ENCODE measurements at regions not wholly inside any gene's neighbourhood (a gene's known extent, or its start where the extent isn't known, plus 50 kb on each side); places are given as distances from the start of the nearest gene placed in this dataset.
"Not testable (repeated sequence)": the region's sequence is repeated elsewhere in the genome, so short reads cannot be mapped to it uniquely, and the experiment has no call there.

DNA sequence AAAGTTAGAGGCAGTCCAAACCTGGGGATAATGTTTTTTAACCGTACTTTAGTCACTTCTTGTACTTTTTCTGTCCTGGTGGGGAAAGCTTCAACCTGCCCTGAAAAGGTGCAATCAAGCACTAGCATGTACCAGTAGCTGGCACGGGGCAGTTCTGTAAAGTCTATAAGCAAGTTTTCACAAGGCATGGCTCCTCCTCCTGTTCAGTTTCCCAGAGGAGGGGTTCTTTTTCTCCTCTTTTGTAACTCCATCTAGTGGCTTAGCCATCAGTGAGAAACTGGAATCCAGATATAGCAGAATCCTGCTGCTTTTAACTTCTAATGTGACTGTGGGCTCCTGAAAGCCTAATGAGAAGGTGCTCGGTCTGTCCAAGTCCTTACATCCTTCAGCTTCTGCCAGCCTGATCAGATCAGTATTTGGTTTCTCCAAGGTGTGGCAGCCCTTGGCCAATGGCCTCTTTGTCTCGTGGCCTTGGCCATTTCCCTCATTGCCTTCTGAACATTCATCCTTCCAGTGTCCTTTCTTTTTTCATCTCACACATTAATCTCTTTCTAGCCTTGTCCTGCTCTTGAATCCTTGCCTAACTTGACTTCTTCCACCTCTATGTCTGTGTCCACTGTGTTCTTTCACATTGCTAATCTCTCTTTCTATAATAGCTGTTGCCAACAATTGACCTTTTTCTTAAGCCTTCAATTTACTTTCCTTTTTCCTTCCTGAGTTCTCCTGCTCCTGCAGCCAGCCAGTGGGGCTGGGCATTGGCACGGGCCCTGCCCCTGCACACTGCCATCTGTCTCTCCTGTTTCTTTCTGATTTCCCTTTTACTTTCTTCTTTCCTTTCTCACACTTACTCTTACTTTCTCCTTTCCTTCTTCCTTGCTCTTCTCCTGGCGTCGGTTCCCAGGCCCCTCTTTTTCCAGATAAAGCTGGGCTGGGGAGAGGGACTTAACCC, 222.0 kb upstream of the SYNCRIP start:
- no peak for DNase-seq (ENCODE audit: low read depth in 2 of 2)

DNA sequence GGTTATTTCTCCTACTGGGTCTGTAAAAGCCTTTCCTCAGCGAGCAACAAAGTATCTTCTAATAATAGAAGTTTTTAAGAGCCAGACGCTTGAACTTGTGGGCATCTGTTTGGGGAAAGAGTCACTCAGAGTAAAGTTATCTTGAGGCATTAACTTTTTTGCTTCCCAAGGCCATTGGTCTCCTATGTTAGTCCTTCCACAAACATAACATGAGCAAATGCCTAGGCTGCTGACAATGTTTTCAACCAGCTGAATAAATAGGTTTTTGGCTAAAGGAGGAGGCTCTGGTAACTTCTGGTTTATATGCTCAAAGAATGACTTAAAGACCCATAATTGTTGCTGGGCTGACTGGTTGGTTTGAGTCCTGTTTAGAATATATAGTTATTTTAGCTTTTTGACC, 213.5 kb upstream of the SYNCRIP start:
- no peak for DNase-seq (ENCODE audit: low read depth in 2 of 2)

GRCh38 chr6:85838351-85839119, 195.8 kb upstream of the SYNCRIP start:
- not testable (repeated sequence) for DNase-seq (ENCODE audit: low read depth in 2 of 2)

DNA sequence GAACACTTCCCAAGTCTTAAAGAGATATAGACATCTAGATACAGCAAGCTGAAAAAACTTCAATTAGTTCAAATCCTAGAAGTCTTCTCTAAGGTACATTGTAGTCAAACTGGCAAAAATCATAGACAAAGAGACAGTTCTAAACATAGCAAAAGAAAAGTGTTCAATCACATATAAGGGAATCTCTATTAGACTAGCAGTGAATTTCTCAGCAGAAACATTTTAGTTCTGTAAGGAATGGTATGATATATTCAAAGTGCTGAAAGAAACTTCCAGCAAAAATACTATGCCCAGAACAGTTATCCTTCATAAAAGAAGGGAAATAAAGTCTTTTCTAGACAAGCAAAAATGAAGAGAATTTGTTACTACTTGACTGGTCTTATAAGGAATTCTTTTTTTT, 186.3 kb upstream of the SYNCRIP start:
- DNase-seq (ENCODE audit: low read depth in 2 of 2): no peak

DNA sequence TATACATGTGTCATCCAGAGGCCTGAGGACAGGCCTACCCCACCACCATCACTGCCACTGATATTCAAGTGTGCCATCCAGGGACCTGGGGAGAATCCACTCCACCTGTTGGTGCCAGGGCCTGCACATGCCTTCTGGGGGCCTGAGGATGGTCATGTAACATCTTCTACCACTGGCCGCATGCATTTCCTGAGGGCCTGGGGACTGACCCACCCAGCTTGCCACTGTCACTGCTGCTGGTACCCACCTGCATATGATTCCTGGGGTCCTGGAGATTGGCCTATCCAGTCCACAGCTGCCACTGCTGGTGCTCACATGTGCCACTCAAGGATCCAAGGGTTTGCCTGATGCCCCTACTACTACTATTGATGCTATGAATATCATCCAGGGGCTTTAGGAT, 184.3 kb upstream of the SYNCRIP start:
- no peak for DNase-seq (ENCODE audit: low read depth in 2 of 2)

- no peak for DNase-seq (ENCODE audit: low read depth in 2 of 2)
Measured at GRCh38 chr6:85824329-85824728, 181.6 kb upstream of the SYNCRIP start.

- DNase-seq (ENCODE audit: low read depth in 2 of 2): no peak
Measured at GRCh38 chr6:85810558-85810957, 167.9 kb upstream of the SYNCRIP start.

DNA sequence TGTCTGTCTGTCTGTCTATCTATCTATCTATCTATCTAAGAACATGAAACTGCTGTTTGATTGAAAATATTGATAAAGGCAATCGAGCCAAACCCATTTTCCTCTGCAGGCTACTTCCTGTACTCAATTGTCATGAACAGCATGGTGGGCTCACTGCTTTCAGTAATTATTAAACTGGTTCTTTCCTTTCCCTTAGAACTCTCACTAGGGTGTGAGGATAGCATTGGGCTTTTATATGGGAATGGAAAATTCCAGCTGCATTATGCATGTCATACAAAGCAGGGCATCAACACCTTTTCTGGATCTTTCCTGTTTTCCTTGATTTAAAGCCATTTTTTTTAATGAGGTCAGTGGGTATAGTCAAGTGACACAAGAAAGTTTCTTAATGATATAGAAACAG, 161.0 kb upstream of the SYNCRIP start:
- DNase-seq (ENCODE audit: low read depth in 2 of 2): no peak

DNA sequence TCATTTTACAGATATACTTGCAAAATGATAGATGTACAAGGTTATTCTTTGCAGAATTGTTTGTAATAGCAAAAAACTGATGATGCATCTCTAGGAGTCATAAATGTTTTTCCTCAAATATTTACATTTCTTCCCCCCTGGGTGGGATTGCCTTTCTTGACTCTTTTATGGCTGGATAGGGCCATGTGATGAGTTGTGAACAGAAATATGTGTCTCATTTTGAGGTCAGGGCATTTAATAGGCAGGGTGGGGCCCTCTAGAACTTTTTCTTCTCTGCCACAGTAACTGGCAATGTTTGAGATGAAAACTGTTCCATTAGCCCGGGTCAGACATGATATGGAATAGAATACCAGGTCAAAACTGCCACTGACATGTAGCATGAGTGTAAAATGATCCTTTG, 159.5 kb upstream of the SYNCRIP start:
- DNase-seq (ENCODE audit: low read depth in 2 of 2): no peak

DNA sequence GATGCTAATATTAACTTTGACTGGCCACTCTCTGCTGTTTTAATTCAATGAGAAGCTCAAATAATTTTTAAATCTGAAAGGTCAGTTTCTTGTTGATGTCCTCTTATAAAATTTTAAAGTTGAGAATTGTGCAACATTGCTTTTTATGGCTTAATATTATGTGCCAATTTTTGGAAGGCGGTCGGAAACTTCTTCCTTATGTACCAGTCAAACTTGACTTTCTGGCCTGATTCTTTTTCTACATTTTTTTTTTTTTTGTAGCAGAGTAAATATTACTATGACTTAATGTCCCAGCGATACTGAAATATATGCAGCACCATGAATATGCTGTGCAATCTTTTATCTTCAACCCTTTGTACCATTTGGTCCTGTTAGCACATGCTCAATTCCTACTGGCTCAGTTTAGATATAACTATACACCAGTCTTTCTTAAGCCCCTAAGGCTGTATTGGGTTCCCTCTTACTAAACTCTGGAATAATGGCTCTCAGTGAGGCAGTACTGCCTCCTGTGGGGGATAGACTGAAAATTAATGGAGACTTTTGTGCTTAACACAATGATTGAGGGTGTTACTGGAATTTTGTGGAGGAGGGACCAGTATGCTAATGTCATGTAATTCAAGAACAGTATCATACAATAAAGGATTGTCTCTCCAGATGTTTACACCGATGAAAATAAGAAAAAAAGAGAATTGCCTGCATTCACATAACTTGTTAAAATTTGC, 156.4 kb upstream of the SYNCRIP start:
- no peak for DNase-seq (ENCODE audit: low read depth in 2 of 2)

DNA sequence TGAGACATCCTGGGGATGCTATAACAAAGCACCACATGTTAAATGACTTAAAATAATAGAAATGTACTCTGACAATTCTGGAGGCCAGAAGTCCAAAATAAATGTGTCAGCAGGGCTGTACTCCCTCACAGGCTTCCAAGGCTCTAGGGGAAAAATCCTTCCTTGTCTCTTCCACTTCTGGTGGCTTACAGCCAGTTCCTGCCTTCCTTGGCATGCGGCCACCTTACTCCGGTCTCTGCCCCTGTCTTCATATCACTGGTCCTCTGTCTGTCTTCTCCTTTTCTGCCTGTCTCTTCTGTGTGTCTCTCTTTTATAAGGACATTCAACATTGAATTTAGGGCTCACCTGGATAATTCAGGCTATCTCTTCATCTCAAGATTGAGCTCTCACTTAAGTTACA, 155.3 kb upstream of the SYNCRIP start:
- no peak for DNase-seq (ENCODE audit: low read depth in 2 of 2)

DNA sequence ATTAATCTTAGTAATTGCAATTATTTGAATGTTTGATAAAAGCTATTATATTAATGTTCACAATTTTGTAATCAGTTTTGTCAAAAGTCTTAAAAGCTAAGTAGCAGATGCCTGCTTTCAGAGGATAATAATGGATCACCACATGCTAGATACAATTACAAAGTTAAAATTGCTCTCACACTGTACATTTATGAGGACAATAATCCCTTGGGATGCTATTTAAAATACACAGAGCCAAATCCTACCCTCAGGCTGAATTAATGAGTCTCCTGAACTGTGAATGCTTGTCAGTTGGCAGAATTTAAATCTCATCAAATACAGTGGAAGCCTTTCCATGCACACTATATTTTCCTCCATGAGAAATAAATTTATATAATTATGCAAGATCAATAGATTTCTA, 153.3 kb upstream of the SYNCRIP start:
- DNase-seq (ENCODE audit: low read depth in 2 of 2): no peak

- DNase-seq (ENCODE audit: low read depth in 2 of 2): no peak
Measured at GRCh38 chr6:85792254-85792653, 149.6 kb upstream of the SYNCRIP start.

- no peak for DNase-seq (ENCODE audit: low read depth in 2 of 2)
Measured at GRCh38 chr6:85775883-85776282, 133.2 kb upstream of the SYNCRIP start.

- DNase-seq (ENCODE audit: low read depth in 2 of 2): no peak
Measured at GRCh38 chr6:85772641-85773040, 130.0 kb upstream of the SYNCRIP start.

DNA sequence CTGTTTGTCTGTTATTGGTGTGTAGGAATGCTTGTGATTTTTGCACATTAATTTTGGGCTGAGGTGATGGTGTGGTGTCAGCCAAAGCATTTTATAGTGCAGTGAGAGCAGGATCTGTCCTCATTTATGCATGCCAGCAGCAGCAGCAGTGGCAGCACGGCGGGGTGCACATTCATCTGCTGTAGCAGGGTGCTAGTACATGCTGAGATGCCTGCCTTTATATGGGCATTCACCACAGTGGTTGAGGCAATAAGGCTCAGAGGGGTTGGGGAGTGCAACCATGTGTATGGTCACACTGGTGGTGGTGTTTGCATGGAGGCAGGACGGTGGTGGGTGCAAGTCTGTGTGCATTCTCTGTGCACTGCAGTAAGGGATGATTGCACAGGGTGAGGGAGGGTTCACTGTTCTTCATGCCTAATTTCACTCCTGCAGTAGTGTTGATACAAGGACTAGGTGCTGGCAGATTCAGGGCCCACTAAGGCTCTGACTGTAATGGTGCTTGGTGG, 129.3 kb upstream of the SYNCRIP start:
- DNase-seq (ENCODE audit: low read depth in 2 of 2): no peak

DNA sequence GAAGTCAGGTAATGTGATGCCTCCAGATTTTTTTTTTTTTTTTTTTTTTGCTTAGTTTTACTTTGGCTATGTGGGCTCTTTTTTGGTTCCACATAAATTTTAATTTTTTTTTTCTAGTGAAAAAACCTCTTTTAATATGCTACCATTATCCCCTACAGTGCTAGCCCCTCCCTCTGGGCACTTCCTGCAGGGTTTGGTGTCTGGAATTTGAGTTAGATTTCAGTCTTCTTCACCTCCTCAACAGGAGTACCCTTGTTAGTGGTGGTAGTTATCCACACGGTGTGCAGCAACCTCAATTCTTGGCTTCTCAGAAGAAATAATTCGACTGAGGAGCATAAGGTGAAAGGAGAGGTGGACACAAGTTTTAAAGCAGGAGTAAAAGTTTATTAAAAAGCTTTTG, 128.8 kb upstream of the SYNCRIP start:
- DNase-seq (ENCODE audit: low read depth in 2 of 2): no peak

- DNase-seq (ENCODE audit: low read depth in 2 of 2): no peak
Measured at GRCh38 chr6:85764844-85765243, 122.2 kb upstream of the SYNCRIP start.

DNA sequence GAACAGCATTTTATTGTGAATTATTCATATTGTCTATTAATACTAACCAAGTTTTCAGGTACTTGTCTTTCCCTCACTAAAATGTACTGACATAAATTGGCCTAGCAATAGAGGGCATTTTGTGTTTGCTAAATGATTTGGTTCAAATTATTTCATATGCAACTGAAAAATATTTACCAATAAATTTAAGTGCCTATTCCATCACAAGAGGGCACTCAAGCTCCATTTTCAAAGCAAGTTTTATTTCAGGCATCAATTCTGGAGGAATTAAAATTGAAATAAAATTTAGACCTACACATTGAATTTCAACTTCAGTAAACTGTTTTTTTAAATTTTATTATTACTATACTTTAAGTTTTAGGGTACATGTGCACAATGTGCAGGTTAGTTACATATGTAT, 114.3 kb upstream of the SYNCRIP start:
- DNase-seq (ENCODE audit: low read depth in 2 of 2): no peak

DNA sequence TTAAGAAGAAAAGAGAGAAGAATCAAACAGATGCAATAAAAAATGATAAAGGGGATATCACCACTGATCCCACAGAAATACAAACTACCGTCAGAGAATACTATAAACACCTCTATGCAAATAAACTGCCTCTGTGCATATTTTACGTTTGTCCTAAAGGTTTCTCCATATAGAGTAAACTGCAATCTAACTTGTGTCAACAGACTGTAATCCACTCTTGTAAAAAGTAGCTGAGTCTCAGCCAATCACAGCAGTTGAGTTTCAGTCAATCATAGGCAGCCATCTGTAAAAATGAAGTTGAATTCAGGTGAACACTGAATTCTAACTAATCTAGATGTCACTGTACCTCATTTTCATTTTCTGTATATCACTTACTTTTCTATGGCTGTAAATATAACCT, 112.2 kb upstream of the SYNCRIP start:
- no peak for DNase-seq (ENCODE audit: low read depth in 2 of 2)

DNA sequence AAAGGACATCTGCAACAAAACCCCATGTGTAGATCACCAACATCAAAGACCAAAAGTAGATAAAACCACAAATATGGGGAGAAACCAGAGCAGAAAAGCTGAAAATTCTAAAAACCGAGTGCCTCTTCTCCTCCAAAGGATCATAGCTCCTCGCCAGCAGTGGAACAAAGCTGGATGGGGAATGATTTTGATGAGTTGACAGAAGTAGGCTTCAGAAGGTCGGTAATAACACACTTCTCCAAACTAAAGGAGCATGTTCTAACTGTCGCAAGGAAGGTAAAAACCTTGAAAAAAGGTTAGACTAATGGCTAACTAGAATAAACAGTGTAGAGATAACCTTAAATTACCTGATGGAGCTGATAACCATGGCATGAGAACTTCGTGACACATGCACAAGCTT, 109.9 kb upstream of the SYNCRIP start:
- DNase-seq (ENCODE audit: low read depth in 2 of 2): no peak

DNA sequence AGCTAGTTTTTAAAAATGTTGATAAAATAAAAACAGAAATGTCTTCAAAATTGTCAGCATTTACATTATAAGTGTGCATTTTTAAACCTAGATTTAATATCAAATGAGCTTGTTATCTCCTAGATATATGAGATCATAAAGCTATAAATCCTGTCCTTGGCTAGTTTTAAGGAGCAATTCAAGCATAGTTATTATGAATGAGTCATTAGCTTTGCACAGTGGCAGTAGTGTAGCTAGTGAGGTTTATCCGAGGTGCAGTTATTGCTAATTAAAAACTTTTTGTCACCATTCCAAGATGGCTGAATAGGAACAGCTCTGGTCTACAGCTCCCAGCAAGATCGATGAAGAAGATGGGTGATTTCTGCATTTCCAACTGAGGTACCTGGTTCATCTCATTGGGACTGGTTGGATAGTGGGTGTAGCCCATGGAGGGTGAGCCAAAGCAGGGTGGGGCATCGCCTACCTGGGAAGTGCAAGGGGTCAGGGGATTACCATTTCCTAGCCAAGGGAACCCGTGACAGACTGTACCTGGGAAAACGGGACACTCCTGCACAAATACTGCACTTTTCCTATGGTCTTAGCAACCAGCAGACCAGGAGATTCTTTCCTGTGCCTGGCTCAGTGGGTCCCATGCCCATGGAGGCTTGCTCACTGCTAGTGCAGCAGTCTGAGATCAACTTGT, 108.8 kb upstream of the SYNCRIP start:
- DNase-seq (ENCODE audit: low read depth in 2 of 2): no peak
